Body of pancreas (tissue), 4 donors: ENCODE measurements at regions not wholly inside any gene's neighbourhood (a gene's known extent, or its start where the extent isn't known, plus 50 kb on each side); places are given as distances from the start of the nearest gene placed in this dataset.

Experiments
- ATAC-seq: fragments of 150-250 bp; one replicate; pipeline ENCODE4 v1.9.1; 2016
- DNase-seq, 4 donors: peaks; one replicate each; pipeline ENCODE4 v3.0.0-alpha.2; 2019
- H3K27ac ChIP-seq, 4 donors: fragments of 200-600 bp; sonication (generic); 1 replicate in 3 of 4; 2 replicates in 1 of 4; pipeline versions ENCODE4 v1.5.1 to v1.6.1; 2016 to 2019; ENCODE audit warnings: mild to moderate bottlenecking in 1 of 4, mixed read lengths in 1 of 4, moderate library complexity in 1 of 4
- H3K27me3 ChIP-seq, 2 donors: fragments of 200-600 bp; sonication (generic); one replicate each; pipeline ENCODE4 v1.6.0; 2016; ENCODE audit warnings: mild to moderate bottlenecking in 1 of 2
- H3K36me3 ChIP-seq, 2 donors: fragments of 200-600 bp; sonication (generic); replicated peaks in 1 of 2; 2 replicates each; pipeline ENCODE4 v1.5.1; 2016; ENCODE audit warnings: low read depth in 2 of 2; ENCODE audit not compliant: insufficient read depth in 1 of 2
- H3K4me1 ChIP-seq: fragments of 200-600 bp; sonication (generic); one replicate; pipeline ENCODE4 v1.6.0; 2016
- H3K4me3 ChIP-seq, 2 donors: fragments of 200-600 bp; sonication (generic); 1 replicate in 1 of 2; 2 replicates in 1 of 2; pipeline ENCODE4 v1.5.1; 2016 to 2019
- H3K9me3 ChIP-seq, 3 donors: fragments of 200-600 bp; sonication (generic); 1 replicate in 2 of 3; 2 replicates in 1 of 3; pipeline ENCODE4 v1.5.1; 2016
- POLR2A ChIP-seq, 3 donors: fragments of 450-650 bp; IDR thresholded peaks; one replicate each; pipeline ENCODE4 v1.6.1; 2016; ENCODE audit warnings: antibody characterized with exemption in 3 of 3, mild to moderate bottlenecking in 2 of 3
- WGBS, 2 donors: methylation state at CpG; one replicate each; pipeline ENCODE4 v1.1.5; 2017; 5-methylcytosine and 5-hydroxymethylcytosine counted together
- intact Hi-C: fragments of 100-400 bp; cut with DNase I; formaldehyde crosslinking; loops from one replicate; pipeline ENCODE4 v1.15.1; 2023
- TF ChIP-seq, protein P1 (sequence below), 7 experiments: fragments of 450-650 bp in 4 of 7; fragments of 200-600 bp in 3 of 7; sonication (generic) in 3 of 7; IDR thresholded peaks; one replicate each; pipeline ENCODE4 v1.5.1; 2016 to 2019; ENCODE audit warnings: antibody characterized with exemption in 7 of 7

DNA sequence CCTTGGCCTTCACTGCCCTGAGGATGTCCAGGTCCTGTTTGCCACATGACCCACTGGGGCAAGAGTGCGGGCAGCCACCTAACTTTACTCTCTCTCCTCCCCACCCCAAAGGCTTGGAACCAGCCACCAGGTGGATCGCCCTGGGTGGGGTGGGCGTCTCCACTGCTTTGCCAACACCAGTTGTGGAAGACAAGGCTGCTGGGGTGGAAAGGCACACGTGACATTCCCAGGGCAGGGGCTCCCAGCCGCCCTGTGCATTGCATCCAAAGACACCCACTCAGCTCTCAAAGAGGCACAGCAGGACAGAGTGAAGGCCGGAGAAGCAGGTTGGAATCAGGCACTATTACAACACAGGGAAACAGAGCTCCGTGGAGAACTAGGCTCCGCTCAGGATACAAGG lies 162.2 kb downstream of the OLFM1 start:
- ATAC-seq (no peak), DNase-seq (no peak)
- H3K9me3 ChIP-seq, result no peaks in the 10 kb centered on the region
- WGBS, 2 donors, result 85 to 92% methylated on average over 8 of the region's 8 CpGs
- no peaks in the 10 kb centered on the region for H3K27me3 ChIP-seq
- peaks cover 17% of the 10 kb centered on the region for H3K4me1 ChIP-seq
- intact Hi-C loops, result no loop called here
- H3K27ac ChIP-seq, result no peak overlapping the region
- H3K4me3 ChIP-seq, result no peak overlapping the region
- TF ChIP-seq POLR2A (IDR thresholded peaks at IDR 0.05), result no peak
- TF ChIP-seq, protein P1, sequence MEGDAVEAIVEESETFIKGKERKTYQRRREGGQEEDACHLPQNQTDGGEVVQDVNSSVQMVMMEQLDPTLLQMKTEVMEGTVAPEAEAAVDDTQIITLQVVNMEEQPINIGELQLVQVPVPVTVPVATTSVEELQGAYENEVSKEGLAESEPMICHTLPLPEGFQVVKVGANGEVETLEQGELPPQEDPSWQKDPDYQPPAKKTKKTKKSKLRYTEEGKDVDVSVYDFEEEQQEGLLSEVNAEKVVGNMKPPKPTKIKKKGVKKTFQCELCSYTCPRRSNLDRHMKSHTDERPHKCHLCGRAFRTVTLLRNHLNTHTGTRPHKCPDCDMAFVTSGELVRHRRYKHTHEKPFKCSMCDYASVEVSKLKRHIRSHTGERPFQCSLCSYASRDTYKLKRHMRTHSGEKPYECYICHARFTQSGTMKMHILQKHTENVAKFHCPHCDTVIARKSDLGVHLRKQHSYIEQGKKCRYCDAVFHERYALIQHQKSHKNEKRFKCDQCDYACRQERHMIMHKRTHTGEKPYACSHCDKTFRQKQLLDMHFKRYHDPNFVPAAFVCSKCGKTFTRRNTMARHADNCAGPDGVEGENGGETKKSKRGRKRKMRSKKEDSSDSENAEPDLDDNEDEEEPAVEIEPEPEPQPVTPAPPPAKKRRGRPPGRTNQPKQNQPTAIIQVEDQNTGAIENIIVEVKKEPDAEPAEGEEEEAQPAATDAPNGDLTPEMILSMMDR (IDR thresholded peaks at IDR 0.05), result no peak
- no peaks in the 10 kb centered on the region for H3K36me3 ChIP-seq

DNA sequence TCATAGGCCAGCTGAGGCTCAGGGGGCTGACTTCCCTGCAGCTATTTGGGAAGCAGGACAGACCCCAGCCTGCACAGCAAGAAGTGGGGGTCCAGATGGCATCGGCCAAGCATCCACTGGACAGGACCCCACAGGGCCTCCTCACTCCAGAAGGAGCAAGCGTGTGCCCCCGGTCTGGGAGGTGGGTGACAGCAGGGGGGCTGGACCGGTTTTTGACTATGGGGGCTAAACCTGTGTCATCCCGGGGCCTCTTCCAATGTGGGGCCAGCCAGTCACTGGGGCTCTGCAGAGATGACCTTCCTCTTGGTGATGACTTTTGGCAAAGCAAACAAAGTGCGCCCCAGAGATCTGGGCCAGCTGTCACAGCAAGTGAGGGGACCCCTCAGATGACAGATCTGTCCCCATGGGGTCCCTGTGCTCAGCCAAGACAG lies 163.9 kb downstream of the OLFM1 start:
- peaks cover 9% of the 10 kb centered on the region for H3K4me1 ChIP-seq
- DNase-seq, result no peak
- WGBS, 2 donors, result 66 to 80% methylated on average over 1 to 6 of the region's 6 CpGs
- no peaks in the 10 kb centered on the region for H3K27me3 ChIP-seq
- H3K4me3 ChIP-seq, result no peak overlapping the region
- TF ChIP-seq, protein P1 (IDR thresholded peaks at IDR 0.05), result no peak
- TF ChIP-seq POLR2A (IDR thresholded peaks at IDR 0.05), result no peak
- no peaks in the 10 kb centered on the region for H3K36me3 ChIP-seq
- H3K27ac ChIP-seq, result no peak overlapping the region
- no peak for ATAC-seq
- no peaks in the 10 kb centered on the region for H3K9me3 ChIP-seq
- intact Hi-C loops, result no loop called here

DNA sequence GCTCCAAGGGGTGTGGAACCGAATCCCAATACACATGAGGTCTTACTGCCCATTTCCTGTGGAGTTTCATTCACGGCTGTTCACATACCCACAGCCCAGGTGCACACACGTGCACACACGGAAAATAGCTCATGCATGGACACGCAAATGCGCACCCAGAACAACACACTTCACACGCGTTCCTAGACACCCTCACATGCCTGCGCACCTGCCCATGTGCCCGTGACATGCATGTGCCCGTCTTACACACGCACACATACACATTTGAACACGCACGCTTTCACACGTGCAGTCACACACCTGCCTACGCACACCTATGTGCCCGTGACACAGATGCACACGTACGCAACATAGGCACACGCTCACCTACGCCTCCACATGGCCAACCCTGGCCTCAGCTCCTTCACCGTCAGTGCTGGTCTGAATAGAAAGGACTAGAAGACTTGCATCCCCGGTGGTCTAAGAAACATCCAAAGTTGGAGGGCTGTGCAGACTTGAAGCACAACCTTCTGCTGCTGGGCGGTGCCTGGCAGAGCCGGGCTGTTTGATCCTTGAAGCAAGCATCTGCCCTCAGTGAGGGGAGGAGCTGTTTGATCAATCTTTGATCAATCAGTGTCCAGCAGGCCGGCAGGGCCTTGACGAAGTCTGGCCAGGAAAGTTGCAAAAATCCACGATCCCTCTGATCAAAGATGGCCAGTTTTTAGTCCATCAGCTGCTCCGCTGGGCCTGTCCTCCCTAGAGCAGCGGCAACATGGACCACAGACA lies 164.7 kb downstream of the OLFM1 start:
- 85 to 87% methylated on average over 28 to 30 of the region's 30 CpGs for WGBS, 2 donors
- intact Hi-C loops, result no loop called here
- Histone ChIP-seq H3K27ac (no peak overlapping the region), H3K4me3 (no peak overlapping the region), H3K27me3 (no peaks in the 10 kb centered on the region), H3K4me1 (peaks cover 5% of the 10 kb centered on the region), H3K9me3 (no peaks in the 10 kb centered on the region), H3K36me3 (no peaks in the 10 kb centered on the region)
- no peak for DNase-seq
- no peak for ATAC-seq
- TF ChIP-seq, protein P1 (IDR thresholded peaks at IDR 0.05), result no peak
- TF ChIP-seq POLR2A (IDR thresholded peaks at IDR 0.05), result no peak

DNA sequence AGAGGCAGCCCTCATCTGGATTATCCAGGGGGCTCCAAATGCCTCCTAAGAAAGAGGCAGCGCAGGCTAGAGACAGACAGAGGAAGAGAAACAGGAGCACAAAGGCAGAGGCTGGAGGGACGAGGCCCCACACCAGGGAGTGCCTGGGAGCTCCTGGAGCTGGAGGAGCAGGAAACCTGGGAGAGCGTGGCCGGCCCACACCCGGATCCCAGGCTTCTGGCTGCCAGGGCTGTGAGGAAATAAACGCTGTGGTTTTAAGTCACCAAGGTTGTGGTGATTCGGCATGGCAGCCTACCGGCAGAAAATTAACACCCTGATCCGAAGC lies 165.5 kb downstream of the OLFM1 start:
- no peak for TF ChIP-seq POLR2A (IDR thresholded peaks at IDR 0.05)
- TF ChIP-seq, protein P1 (IDR thresholded peaks at IDR 0.05), result no peak
- no peaks in the 10 kb centered on the region for H3K27me3 ChIP-seq
- no peak for DNase-seq
- no peaks in the 10 kb centered on the region for H3K9me3 ChIP-seq
- intact Hi-C loops, result no loop called here
- H3K36me3 ChIP-seq, result no peaks in the 10 kb centered on the region
- no peak for ATAC-seq
- no peak overlapping the region for H3K27ac ChIP-seq
- no peak overlapping the region for H3K4me3 ChIP-seq
- 54 to 63% methylated on average over 9 of the region's 9 CpGs for WGBS, 2 donors
- H3K4me1 ChIP-seq, result no peaks in the 10 kb centered on the region
